Activated CD8-positive, alpha-beta memory T cell treated with anti-CD3 and anti-CD28 coated beads for 24 hours (primary cell): ENCODE measurements at regions not wholly inside any gene's neighbourhood (a gene's known extent, or its start where the extent isn't known, plus 50 kb on each side); places are given as distances from the start of the nearest gene placed in this dataset.
A peak's percentile ranks its signal among the peaks of the same experiment; 100 is the strongest.

Experiments used
- DNase-seq: peaks from one replicate; pipeline ENCODE4 v3.0.0-alpha.2; 2020

DNA sequence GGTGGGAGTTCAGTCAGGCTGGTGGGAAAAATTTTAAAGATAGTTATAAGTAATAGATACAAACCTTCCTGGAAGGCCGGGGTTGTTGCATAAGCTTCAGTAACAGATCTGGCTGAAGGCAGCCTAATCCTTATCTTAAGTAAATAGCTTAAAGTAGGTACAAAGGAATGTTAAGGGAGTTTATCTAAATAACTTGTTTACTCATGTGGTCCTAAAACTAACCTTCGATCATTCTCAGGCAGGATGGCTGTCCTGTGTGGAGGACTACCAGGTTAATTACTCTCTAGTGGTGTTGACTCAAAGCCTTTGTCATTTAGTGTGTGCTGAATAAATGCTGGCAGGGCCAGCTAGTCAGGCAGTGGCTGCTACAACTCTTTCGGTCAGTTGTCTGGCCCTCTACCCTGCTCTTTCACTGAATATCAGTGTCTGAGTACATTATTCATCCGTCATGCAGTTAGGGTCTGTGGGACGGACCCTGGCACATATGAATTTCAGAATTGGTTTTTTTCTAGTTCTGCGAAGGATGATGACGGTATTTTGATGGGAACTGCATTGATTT lies 131.6 kb upstream of the TAB2 start:
- DNase-seq = no peak

DNA sequence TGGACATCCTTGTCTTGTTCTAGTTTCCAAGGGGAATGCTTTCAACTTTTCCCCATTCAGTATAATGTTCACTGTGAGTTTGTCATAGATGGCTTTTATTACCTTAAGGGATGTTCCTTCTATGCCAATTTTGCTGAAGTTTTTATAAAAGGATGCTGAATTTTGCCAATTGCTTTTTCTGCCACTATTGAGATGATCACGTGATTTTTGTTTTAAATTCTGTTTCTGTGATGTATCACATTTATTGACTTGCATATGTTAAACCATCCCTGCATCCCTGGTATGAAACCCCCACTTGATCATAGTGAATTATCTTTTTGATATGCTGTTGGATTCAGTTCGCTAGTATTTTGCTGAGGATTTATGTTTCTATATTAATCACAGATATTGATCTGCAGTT lies 130.6 kb upstream of the TAB2 start:
- DNase-seq = no peak

DNA sequence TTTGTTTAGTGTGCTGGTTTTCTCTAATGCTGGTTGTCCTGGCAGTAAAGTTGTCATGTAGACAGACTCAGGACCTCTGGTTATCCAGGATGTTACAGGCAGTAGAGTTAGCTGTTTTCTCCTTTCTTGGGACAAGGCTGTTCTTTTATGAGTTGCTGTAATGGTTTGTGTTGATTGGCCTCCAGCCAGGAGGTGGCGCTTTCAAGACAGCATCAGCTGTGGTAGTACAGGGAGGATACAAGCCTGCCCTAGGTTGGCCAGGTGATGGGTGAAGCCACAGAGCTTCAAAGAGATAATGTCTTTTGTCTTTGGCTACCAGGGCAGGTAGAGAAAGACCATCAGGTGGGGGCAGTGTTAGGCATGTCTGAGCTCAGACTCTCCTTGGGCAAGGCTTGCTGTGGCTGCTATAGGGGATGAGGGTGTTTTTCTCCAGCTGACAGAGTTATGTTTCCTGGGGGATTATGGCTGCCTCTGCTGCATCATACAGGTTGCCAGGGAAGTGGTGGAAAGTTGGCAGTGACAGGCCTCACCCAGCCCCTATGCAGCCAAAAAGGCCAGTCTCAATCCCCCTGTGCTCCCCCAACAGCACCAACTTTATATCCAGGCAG lies 127.2 kb upstream of the TAB2 start:
- DNase-seq = peak; percentile 78

DNA sequence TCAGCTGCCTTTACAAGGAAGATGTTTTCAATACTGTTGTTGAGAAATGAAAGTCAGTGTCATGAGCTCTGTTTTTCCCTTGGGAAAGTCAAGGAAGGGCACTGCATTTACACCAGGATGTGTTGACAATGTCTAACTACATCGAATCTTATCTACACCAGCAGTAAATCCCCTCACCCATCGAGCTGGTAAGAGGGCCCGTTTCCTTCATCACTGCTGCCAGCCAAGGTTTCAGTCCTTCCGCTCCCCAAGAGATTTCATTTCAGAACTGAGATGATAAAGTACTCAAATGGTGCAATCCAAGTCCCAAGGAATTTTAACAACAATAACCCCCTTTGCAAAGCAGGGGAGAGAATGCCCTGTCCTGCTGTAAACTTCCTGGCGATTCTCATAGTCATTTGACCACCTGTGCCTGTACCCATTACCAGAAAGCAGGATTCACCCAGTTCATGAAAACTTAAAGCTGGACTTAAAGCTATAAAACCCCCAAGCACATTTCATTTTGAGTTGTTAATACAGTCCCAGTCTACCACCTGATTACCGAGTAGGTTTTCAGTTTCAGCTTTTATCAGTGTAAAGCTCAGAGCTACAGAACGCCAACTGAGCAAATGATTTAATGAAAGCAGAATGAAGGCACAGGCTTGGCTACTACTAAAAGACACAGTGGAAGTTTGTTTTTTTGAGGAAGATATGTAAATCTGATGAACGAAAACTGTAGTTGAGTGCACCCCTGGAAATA lies 122.5 kb upstream of the TAB2 start:
- DNase-seq = no peak

- no peak for DNase-seq
Observed at GRCh38 chr6:149196091-149196490, 121.4 kb upstream of the TAB2 start.

DNA sequence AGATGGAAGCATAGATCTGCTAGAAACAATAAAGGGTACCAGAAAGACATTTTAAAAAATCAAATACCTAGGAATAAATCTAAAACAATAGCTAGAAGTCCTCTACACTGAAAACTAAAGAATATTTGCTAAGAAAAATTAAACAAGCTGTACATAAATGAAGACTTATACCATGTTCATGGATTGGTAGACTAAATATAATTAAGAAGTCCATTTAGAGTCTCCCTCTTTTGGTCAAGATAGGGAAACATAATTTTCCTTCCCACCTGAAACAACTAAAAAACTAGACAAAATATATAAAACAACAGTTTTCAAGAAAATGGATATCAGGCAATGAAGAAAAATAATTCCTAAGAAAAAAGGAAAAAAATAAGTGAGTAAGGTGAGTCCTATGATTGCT lies 120.0 kb upstream of the TAB2 start:
- no peak for DNase-seq

DNA sequence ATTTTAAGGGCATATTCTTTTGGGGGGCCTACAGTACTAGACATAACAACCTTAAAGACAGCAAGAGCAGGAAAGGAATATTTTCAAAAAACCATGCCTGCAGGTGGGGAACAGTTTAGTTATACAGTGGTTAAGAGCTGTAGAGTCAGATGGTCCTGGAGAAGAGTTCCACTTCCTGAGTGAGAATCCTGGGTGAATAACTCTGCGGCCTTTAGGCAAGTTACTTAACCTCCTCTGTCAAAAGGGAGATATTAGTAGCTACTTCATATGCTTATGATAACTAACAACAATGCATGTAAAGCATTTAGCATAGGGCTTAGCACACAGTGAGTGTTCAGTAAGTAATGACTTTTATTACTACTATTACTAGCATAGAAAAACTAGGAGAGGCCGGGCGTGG lies 119.2 kb upstream of the TAB2 start:
- no peak for DNase-seq

DNA sequence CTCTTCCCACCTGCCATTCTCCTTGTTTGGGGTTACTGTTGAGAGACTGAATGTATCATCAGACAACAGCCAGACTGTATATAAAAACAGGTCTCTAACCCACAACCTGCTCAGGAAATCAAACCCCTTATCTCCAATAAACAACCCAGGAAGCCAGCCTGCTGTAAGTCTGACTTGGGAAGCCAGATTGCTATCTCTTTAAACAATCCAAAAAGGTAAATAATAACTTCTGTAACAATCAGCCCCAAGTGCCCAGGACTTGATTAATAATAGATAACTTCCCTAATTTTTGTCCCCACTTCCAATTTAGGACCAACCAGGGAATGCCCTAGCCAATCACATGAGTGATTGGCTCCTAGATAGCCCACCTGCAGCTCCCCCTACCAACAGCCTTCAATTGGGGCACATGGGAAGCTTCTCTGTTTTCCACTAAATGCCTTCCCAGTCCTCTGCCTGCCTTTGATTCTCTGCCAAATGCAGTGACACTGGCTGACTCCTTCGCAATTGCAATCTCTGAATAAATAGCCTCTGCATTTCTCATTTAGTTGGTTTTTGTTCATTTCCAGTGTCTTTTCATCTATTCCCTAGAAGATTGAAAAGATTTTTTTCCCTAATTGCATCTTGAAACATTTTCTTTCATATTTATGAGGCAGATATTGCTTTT lies 117.1 kb upstream of the TAB2 start:
- DNase-seq = no peak

GRCh38 chr6:149201068-149201655 lies 116.3 kb upstream of the TAB2 start:
- no peak for DNase-seq

GRCh38 chr6:149202100-149202499 lies 115.4 kb upstream of the TAB2 start:
- DNase-seq = no peak

DNA sequence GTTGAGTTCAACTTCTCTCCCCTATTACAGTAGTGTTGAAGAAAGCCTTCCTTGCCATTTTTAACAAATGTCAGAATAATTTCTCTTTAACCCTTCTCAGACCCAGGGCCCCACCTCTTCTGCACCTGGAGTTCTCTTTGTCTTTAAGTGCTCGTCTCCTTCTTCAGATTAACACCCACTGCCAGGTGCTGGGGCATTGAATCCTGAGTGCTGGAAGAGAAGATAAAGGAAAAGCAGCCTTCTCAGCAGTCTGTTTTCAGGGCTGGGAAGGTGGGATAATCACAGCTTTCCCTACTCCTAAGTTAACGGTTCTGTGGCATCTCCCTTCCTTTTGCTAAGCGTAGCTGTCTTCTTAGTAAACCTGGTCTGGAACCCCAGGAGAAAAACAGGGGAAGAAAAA lies 114.6 kb upstream of the TAB2 start:
- DNase-seq = no peak

- no peak for DNase-seq
Observed at GRCh38 chr6:149203509-149203908, 114.0 kb upstream of the TAB2 start.

GRCh38 chr6:149208134-149208601 lies 109.3 kb upstream of the TAB2 start:
- DNase-seq = no peak

DNA sequence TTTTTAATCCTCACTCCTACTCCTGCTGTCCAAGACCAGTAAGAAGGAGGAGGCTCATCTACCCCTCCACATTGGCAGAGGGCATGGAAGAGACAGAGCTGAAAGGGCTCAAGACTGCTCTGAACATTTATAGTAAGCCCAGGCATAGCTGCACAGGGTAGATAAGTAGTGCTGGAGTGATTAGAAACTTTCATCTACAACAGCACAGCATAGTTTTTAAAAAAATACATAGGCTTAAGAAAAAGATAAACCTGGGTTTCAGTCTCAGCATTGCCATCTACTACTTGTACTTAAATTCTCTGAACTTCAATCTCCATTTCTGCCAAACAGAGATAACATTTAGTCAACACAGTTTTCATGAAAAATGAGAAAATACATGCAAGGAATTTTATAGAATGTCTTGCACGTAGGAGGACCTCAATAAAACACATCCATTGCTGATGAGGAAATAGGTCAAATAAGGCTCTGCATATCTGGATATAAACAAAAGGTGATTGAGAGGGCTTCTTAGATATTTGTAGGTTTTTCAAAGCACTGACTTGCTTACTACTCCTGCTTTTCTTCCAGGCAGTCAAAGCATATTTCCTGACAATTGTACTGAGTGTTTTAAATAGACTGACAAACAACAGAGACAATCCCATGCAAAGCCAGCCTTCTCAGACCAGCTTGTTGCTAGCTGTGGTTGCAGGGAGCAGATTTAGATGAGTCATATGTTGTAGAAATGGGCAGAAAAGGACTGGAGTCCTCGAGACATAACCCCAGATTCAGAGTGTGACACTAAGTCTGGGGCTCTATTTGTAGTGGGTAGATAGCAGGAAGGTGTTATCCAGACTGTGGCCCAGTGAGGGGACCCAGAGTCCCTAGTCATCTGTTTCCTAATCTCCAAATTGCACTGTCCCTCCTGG lies 107.4 kb upstream of the TAB2 start:
- DNase-seq = no peak

DNA sequence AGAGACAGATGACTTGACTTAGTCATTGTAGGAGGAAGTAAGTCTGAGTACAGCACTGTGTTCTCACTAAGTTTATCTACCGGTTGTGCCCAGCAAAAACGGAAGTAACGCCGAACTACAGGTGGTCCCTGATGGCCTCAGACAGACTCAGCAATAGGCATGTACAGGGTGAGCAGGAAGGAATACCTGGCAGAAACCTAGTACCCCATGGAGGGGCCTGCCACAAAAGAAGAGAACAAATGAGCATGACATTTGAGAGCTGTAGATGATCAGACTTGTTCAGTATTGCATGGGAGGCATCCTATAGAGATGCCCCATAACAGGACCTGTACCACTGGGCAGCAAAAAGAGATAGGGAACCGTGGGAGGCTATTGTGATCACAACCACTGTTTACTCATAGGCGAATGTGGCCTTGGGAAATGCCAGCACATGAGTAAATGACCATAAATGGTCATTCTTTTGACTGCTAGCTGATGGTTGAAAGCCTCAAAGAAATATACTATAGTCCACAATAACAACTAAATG lies 106.4 kb upstream of the TAB2 start:
- peak; percentile 70 for DNase-seq

- DNase-seq = no peak
Observed at GRCh38 chr6:149212206-149212605, 105.3 kb upstream of the TAB2 start.

DNA sequence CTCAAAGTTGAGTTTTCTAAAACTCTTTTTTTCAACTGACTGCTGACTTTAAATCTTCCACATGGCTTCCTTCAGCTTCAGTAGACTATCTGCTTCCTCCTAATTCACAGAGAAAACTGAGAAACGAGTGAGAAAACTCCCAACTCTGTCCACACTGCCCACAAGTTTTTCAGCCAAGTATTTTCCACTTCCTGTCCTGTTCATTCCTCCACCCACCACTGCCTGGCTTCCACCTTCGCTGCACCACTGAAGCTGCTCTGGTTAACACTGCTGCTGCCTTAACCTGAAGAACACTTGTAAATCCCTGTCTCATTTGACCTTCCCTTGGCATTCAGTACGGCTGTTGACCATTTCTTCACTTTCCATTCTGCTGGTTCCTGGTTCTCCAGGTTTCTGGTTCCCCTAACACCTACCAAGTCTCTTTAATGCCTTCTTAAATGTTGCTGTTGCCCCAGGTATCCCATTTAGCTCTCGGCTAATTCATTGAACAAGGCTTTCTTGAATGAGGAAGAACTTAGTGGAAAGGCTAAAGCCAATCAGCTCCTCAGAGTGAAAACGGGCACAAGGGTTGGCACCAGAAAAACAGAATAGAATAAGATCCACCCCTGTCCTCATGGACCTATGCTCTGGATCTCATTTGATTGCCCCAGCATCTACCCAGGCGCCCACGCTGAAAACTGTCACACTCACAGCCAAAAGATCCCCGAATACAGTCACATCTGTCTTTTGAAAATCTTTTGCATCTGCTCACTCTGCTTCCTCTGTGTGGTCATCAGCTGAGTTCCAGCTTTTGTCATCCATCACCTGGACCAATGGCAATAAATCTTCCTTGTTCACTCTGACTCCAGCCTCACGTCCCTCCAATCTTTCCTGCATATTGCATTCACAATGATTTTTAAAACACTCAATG lies 104.4 kb upstream of the TAB2 start:
- no peak for DNase-seq

DNA sequence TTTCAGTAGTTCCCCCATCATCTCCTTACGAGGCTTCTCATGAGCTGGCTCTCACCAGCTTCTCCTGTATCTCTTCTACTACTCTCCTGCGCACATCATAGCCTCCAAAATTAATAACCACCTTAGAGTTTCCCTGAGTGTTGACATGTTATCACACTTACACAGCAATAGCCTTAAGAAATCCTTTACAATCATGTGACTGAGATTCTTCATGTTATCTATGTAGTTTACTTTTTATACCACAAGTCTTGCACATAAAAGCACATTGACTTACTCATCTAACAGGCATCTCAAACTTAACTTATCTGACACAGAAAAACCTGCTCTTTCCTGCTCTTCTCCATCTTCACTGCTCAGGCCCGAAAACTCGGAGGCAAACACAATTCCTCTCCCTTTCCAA lies 103.7 kb upstream of the TAB2 start:
- DNase-seq = no peak

- no peak for DNase-seq
Observed at GRCh38 chr6:149216459-149216858, 101.1 kb upstream of the TAB2 start.

DNA sequence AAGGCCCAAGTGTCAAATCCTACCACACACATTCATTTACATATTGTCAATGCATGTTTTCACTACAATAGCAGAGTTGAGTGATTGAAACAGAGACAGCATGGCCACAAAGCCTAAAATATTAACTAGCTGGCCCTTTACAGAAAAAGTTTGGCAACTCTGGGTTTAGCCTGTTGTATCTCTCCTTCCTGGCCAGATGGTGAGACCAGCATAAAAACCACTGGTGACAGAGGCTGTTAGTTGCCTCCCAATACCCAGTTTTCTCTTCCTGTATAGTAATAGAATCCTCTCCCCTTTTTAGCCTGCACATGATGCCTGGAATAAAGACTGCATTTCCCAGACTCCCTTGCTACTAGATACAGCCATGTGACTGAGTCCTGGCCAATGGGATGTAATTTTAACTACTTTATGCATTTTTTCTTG lies 100.0 kb upstream of the TAB2 start:
- DNase-seq = no peak

DNA sequence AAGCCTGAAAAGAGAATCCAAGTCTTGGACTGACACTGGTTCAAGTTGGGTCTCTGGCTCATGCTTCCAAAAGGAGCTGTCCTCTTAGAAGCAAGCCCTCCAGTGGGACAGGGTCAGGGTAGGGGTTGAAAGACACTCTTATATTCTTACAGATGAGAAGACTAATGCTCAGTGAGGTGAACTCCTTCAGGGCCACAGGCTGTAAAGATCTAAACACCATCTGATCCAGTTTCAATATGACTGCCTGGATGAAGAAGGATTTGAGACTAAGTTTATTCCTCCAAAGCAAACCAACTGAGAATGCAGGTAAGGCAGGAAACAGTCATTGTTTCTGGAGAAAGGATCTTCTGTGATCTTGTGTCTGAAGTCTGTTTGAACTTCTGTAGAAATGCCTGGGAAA lies 99.0 kb upstream of the TAB2 start:
- DNase-seq = no peak
